Fibroblast of the conjunctiva (primary cell): ENCODE measurements at regions not wholly inside any gene's neighbourhood (a gene's known extent, or its start where the extent isn't known, plus 50 kb on each side); places are given as distances from the start of the nearest gene placed in this dataset.

ENCODE experiments used
- DNase-seq: peaks from one replicate; pipeline ENCODE4 v3.0.0-alpha.2; 2010; ENCODE audit warnings: low read depth

DNA sequence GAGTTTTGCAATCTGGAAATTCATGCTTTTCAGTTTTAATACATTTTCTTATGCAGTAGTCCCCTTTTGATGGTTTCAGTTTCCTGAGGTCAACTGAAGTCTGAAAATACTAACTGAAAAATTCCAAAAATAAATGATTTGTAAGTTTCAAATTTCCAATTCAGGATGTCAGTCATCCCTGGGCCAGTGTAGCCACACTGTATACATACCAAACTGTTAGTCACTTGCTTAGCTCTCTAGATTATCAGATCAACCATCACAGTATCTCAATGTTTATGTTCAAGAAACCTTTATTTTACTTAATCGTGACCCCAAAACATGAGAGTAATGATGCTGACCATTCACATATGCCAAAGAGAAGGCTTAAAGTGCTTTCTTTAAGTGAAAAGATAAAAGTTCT is 715.5 kb downstream of the GBE1 start:
- DNase-seq = no peak

DNA sequence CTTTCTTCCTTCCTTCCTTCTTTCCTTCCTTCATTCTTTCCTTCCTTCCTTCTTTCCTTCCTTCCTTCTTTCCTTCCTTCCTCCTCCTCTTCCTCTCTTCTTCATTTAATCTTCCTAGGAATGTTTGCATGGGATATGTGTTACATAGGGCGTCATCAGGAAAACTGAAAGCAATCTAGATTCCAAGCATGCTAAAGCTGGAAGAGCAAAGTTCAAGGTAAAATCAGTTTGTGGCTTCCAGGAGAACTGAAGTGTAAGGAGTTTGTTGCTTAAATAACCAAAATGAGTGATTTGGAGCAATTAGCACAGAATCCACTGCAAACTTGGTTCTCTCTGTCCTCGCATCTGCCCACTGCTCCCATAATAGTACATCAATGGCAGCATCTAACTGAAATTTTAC is 716.2 kb downstream of the GBE1 start:
- DNase-seq = no peak

DNA sequence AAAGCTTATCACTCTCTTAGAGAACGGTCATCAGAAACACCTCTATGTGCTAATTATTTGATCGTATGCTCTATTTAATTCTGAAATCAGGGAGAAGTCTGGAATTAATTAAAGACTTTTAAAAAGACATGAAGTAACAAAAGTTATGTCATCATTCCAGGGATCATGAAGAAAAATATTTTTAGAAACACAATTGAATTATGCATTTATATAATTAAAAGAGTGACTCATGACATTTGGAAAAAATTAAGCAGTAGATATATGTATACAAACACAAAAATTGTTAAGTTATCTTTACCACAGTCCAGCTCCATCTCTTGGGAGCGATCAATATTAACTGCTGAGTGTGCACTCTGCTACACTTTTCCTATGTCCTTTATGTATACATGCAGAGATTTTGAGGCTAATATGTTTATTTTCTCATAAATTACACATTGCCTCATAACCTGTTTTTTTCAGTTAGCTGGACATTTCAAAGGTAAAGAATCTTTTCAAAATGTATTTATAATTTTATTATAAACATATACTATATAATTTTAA is 717.7 kb downstream of the GBE1 start:
- no peak for DNase-seq

DNA sequence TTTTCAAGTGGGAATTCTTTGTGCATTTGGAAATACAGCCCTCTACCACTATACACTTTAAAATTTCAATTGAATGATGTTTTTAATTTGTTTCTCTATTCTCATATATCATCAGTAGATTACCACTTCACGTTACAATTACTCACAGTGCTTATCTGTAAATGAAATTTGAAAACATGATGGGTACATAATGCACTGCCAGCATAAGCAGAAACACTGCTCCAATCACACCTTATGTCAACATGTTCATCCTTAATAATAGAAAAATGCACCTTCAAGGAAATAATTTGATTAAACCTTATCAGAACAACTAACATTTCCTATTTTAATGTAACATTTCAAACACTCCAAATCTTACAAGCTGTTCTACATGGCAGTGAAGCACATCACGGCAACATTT is 718.4 kb downstream of the GBE1 start:
- DNase-seq = no peak

DNA sequence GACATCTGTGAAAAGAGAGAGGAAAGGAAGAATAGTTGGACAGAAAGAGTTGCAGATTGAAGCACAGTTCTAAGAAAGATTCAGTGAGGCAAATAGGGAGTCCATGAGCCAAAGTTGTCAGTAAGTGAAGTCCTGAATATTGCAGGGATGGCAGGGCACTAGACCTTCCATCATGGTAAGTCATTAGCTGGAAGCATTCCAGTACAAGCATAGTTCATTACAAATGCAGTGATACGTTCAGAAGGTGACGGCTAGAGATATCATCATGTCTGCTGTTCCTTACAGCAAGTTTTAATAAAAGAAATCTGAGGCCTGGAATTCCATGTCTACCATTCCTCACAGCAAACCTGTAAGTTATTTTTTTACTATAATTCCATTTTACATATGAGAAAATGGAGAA is 720.1 kb downstream of the GBE1 start:
- DNase-seq = no peak

DNA sequence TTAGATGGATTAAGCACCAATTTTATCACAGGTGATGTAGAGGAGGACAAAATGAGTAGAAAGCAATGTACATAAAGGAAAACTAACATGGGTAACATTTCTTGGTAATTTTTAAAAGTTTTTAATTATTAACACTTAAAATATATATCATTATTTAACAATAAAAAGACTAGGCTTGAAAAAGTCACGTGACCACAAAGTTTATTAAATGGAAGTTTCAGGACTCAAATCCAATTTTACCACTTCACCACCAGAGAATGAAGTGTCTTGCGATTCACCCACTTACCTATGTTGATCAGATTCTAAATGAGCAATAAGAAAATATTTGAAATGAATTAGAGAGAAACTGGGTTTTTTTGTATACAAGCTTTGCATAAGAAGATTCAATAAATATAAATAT is 721.3 kb downstream of the GBE1 start:
- no peak for DNase-seq

DNA sequence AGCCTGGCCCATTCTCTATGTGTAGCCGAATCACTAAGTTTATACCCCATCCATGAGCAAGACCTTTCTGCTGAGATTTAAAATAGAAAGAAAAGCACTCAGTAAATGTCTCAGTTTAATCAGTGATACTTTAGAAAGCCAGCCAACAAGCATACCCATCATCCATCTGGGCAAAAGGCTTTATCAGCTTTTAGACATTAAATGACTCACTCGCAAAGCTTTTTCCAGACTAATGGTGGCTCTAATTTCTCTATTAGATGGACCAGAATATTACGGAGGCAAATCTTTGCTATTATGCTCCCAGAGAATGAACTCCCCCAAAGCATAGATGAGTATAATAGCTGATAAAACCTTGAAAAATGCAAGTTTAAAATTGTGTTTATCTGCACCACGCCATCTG is 727.8 kb downstream of the GBE1 start:
- DNase-seq = no peak

DNA sequence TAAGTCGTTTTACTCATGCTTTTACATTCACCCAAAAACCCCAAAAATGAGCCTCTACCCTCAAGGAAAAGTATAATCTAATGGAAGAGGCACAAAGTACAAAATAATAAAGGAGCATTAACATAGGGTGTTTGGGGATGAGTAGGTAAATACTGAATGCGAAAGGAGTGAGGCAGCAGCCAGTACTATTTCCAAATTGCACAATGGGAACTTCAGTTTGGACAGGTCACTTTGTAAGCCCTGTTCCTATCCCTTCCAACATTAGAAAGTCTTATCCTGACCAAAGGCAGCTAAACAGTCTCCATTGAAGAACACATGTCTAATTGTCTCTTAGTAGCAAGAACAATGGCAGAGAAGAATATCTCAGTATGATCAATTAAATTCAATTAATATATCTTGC is 728.3 kb downstream of the GBE1 start:
- no peak for DNase-seq

DNA sequence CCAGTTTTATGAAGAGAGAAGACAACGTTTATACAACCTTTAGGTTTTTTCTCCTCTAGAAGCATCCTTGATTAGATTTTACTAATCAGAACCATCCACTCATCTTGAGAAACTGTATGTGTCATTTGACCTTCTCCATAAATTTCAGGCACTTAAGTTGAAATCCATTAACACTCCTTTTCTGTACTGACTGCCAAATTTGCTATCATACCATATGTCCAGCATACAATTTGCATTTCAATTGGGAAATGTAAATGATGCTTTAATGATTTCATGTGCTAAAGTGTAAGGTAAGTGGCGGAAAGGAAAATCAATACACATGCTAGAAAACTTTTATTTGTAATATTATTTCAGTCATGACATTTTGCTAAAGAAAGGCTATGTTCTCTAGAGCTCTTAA is 731.6 kb downstream of the GBE1 start:
- no peak for DNase-seq

DNA sequence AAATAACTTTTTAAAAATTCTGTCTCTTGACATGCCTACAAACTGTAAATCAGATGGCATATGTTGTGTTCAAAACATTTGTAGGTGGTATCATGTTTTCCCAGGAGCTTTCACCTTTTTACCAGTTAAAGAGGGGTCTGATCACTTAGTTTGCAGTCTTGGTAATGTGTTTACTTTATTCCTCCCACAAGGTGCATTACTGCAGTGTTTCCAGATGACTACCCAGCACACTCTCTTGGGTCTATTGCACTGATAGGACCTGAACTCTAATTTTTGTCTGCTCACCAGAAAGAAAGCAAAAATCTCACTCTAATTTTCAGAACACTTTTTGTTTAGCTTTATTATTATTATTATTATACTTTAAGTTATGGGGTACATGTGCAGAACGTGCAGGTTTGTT is 734.1 kb downstream of the GBE1 start:
- no peak for DNase-seq

DNA sequence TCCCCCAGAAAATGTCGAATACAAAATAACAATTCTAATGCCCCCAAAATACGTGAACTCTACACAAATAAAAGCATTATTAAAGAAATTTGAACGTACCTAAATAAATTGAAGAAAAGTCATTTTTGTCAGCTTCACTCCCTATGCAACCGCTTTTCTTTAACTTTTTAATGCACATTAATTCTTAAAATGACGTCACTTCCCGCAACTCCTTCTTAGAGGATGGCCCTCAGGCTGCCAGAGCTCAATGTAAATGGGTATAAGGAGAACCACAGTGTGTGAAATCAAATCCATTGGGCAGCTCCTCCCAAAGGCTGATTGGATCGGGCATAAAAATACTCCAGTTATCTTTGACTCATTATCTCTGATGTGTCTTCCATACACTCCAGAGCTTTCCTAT is 736.9 kb downstream of the GBE1 start:
- no peak for DNase-seq

DNA sequence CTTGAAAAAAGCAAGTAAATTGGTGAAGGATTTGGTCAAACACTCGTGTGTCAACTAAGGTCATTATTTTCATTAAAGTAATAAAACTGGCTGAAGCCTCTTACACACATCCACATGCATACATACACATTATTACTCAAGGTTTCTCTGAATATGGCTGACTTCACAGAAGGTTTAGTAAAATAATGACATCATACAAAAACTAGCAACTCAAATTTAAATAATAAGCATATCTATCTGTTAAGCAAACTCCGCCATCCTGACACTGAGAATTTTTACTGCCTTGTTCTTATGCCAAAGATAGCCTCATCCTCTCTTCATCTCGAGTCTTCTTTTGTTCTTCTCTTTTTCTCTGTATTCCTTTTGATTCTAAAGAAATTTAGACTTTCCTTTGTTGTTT is 739.1 kb downstream of the GBE1 start:
- no peak for DNase-seq

DNA sequence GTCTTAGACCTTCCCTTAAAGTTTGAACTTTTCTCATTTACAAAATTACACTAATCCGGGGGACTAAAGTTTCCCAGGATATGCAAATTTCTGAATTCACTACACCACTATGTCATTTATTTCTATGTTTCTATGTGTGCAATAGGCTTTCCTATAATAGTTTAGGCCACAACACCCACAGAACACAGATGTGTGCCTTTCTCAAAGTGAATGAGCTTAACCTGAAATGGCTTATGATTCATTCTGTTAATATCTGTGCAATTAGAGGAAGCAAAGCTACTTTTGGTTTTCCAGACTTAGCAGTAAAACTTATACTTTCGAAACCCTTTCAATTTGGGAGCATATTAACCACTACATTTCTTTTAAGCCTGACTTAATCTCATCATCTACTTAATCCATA is 748.1 kb downstream of the GBE1 start:
- DNase-seq = no peak

DNA sequence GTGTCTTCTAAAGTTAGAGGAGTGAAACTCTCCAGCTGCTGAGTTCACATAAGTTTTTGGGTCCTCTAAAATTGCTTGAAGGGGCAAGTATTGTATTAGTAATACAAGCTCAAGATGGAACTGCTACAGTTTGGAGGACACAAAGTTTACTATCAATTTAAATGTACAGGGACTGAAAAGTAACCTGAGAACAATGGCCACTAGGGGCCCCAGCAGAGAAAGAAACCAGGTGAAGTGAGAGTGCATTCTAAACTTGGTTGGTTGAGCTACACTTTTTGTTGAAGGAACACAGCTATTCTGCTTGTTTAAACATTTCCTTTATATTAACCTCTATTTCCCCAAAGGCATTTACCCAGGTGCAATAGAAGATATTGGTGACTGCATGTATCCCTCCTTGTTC is 755.5 kb downstream of the GBE1 start:
- no peak for DNase-seq

DNA sequence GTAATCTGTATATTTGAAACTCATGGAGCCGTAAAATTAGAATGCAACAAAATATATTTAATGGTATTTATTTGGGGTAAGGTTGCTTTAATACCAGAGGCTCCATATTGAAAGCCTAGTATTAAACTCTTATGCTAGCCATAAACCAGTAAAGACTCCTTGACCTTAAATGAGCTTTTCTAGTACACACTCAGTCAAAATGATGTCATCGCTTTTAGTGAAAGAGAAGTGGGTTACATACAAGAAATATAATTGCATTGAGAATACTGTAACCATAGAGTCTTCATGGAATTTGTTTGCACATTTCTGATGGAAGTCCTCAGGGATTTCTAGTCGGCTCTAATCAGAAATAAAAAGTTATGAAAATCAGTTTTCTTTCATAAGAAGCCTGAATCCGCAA is 757.6 kb downstream of the GBE1 start:
- DNase-seq = no peak

DNA sequence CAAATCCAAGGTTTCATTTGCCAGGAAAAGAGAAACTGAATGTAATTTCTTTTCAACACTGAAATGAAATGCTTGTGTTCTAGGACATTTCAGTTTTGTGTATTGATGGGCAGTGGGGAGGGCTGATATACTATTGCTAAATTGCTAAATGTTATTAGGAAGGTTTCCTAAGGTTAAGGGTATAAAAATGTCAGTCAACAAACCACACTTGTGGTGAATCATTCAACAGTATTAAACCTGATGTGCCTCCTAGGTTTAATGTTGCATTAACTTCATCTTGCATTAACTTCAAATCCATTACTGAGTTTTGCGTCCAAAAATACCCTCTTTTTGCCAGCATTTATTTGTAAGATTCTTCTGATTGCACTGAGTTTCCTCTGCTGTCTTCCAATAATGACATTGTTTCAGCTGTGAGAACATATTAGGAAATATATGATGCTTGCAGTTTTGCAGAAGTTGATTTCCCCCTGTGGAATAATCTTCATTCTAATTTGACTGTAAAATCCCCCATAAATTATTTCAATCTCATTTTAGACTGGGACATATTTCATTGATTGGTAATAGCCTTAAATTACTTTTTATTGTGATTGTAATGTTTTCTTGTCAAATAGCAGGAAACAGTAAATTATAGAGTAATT is 758.3 kb downstream of the GBE1 start:
- no peak for DNase-seq

DNA sequence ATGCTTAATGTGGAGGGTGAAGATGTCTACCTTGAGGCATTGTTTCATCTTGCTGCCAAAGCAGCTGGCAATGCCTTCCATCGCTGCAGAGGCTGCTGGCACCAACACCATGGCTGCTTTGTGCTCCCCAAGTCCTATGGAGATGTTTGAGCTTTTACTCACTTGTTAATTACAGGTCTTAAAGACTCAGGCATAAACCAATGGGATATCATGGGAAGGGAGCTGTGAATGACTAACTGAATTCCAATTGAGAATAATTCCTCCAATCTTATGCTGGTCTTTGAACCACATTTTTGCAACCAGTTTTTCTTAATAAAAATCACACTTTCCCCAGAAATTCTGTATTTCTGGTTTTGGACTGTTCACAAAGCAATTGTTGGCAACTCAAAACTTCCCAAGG is 762.0 kb downstream of the GBE1 start:
- DNase-seq = no peak

DNA sequence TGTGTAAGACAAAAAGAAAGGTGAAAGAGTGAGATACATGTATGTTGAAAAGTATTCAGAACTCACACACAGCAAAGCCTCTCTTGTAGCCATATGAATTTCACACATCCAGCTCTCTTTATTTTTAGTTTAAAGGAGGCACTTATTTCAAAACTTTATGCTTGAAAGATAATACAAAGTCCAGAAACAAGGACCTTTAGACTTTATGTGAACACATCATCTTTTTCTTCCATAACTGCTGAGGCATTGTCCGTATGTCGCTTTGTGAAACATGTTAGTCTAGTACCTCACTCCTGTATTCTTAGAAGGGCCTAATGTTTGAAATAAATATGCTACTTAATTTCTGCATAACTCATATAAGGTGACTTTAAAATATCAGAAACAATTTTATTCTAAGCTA is 763.4 kb downstream of the GBE1 start:
- DNase-seq = no peak

DNA sequence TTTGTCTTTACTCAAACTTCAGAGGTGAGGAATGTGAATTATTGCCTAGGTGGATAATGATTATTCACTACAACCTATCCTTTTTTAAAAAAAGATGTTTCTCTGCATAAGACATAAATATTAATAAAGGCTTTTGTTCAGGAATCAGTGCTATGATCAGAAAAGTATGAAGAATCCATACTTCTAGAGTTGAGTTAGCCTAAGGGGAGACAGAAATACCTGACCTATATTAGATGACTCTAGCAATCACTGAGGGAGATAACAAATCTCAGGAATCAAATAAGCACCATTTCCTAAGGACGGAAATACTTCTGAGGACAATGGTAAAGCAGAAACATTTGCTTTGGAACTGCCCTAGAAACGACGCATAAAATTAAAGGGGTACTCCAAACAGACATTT is 763.8 kb downstream of the GBE1 start:
- DNase-seq = no peak

DNA sequence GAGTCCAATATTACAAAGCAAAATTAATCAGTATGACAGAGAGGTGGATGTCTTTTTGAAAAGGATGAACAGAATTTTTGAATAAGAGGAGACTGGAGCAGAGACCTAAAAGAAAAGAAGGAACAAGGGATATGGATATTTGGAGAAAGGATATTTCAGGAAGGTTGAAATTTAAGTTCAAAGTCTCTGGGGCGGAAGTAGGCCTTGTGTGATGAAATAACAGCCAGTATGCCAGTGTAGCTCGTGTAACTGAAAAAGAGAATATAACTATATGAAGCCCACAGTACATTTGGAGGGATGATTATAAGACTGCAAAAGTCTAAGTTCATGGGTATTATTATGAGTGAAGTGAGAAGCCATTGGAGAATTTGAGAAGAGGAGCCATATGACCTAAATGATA is 766.7 kb downstream of the GBE1 start:
- DNase-seq = no peak

DNA sequence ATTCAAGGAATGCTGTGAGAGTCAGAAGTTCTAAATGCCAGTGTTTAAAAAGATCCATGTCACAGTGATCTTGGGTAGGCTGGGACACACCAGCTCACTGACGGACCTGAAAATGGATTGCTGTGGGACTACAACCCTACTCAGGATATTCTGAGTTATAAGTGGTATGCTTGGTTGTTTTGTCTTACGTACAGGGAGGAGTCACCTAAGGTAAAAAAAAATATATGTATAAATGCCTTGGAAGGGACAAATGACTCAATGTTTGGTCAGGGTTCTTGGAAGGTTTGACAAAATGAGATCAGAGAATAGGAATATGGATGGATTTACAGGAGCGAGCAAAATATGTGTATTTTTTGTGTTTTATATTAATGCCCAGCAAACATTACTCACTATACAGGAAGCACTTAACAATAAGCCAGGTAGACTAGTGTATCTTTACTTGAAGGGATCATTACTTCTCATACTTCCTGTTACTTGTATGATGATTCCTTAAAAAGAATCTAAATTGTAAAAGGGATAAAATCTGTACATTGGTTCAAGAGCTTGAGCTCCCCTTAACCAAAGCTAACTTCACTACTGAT is 767.3 kb downstream of the GBE1 start:
- no peak for DNase-seq

DNA sequence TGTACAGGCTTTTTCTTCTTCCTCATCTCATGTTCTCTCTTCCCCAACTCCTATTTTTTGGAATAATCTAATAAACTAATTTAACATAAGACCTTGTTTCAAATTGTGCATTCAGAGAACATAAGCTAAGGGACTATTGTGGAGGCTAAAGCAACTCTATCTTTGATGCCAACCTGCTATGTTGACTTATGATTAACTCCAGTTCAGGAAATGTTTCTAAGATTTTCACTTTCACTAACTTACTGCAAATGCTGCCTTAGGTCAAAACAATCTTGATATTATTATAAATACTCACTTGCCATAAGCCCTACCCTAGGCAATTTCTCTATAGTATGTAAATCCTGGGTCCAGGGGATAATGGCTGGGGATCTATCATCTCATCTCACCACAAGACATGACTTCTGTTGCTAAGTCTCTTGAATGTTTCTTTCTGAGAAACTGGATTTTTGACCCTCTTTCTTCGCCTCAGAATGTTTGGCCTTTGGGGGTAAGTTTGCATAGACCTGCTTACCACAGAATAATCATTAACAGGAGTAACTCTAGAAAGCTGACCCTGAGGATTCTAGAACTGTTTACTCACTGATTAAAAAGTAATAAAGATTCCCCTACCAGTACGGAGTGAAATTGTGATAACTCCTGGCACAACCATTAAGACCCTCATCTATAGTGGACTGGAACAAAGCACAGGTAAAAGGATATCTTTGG is 768.1 kb downstream of the GBE1 start:
- DNase-seq = no peak

DNA sequence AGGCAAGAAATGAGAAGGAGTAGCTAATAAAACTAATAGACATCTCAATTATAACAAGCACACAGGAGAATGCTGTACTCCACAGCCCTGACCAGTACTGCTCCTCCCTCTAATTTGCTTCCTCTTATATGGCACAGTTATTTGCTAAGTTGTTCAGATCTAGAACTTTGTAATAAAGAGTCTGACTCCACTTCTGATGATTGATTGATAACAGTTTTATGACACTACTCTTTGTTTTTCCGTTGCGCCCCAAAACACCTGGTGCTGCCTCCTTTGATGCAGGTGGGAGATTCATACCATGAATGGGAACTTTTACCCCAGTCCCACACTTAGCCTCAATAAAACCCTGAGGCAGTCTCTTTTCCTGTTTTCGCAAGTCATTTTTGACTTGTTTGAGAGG is 777.7 kb downstream of the GBE1 start:
- DNase-seq = no peak
